Astrocyte of the spinal cord (primary cell): ENCODE measurements at regions not wholly inside any gene's neighbourhood (a gene's known extent, or its start where the extent isn't known, plus 50 kb on each side); places are given as distances from the start of the nearest gene placed in this dataset.

Experiments
- DNase-seq: peaks from one replicate; pipeline ENCODE4 v3.0.0; 2011; ENCODE audit warnings: low read depth, low spot score
- H3K4me3 ChIP-seq: 2 replicates; pipeline ENCODE4 v1.5.1; 2011; ENCODE audit warnings: low read depth, mild to moderate bottlenecking, low read length, moderate library complexity
- in situ Hi-C: cut with HindIII; loops from 2 replicates; pipeline ENCODE4 v1.10.0; 2017; ENCODE audit warnings: low sequenced_read_pairs
- TF ChIP-seq, protein P1 (sequence below): IDR thresholded peaks from 2 replicates; pipeline ENCODE4 v1.5.1; 2012; ENCODE audit warnings: low read depth, mild to moderate bottlenecking, low read length, inconsistent platforms

DNA sequence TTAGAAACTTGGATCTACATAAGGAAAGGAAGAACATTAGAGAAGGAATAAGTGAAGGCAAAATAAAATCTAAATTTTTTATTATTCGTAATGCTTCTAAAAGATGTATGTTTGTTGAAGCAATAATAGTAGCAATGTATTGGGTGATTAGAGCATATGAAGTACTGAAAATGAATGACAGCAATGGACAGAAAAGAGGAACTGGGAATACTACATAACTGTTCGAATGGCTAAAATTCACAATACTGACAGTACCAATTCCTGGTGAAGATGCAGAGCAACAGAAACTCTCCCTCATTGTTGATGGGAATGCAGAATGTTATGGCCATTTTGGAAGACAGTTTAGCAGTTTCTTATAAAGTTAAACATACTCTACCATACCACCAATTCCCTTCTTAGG, 177.3 kb upstream of the SPEF2 start:
- TF ChIP-seq, protein P1, sequence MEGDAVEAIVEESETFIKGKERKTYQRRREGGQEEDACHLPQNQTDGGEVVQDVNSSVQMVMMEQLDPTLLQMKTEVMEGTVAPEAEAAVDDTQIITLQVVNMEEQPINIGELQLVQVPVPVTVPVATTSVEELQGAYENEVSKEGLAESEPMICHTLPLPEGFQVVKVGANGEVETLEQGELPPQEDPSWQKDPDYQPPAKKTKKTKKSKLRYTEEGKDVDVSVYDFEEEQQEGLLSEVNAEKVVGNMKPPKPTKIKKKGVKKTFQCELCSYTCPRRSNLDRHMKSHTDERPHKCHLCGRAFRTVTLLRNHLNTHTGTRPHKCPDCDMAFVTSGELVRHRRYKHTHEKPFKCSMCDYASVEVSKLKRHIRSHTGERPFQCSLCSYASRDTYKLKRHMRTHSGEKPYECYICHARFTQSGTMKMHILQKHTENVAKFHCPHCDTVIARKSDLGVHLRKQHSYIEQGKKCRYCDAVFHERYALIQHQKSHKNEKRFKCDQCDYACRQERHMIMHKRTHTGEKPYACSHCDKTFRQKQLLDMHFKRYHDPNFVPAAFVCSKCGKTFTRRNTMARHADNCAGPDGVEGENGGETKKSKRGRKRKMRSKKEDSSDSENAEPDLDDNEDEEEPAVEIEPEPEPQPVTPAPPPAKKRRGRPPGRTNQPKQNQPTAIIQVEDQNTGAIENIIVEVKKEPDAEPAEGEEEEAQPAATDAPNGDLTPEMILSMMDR = no peak
- DNase-seq = no peak
- H3K4me3 ChIP-seq = no peak overlapping the region
- in situ Hi-C loops = no loop called here

DNA sequence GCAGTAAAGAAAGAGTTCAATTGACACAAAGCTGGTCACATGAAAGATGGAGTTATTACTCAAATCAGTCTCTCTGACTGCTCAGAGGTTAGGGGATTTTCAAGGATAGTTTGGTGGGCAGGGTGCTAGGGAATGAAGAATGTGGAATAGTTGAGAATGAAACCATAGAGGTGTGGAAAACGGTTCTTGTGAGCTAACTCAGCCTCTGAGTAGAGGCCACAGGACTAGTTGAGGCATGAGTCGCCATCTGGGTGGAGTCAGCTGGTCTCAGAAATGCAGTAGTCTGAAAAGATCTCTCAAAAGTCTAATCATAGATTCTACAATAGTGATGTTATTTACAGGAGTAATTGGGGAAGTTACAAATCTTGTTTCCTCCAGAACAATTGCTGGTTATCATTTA, 178.9 kb upstream of the SPEF2 start:
- no peak overlapping the region for H3K4me3 ChIP-seq
- TF ChIP-seq, protein P1 = no peak
- in situ Hi-C loops = no loop called here
- DNase-seq = peak; percentile 15

DNA sequence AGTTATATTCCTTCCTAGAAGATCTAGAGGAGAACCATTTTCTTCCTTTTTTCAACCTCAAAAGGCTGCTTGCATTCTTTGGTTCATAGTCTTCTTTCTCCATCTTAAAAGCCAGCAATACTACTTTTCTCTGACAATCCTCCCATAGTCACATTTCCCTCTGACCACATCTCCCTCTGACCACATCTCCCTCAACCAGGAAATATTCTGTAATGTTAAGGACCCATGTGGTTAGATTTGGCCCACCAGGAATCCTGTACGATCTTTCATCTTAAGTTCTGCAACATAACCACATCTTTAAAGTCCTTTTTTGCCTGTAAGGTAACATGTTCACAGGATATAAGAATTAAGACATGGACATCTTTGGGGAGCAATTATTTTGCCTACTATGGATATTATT, 179.4 kb upstream of the SPEF2 start:
- H3K4me3 ChIP-seq = no peak overlapping the region
- TF ChIP-seq, protein P1 = no peak
- in situ Hi-C loops = no loop called here
- peak; percentile 3 for DNase-seq

DNA sequence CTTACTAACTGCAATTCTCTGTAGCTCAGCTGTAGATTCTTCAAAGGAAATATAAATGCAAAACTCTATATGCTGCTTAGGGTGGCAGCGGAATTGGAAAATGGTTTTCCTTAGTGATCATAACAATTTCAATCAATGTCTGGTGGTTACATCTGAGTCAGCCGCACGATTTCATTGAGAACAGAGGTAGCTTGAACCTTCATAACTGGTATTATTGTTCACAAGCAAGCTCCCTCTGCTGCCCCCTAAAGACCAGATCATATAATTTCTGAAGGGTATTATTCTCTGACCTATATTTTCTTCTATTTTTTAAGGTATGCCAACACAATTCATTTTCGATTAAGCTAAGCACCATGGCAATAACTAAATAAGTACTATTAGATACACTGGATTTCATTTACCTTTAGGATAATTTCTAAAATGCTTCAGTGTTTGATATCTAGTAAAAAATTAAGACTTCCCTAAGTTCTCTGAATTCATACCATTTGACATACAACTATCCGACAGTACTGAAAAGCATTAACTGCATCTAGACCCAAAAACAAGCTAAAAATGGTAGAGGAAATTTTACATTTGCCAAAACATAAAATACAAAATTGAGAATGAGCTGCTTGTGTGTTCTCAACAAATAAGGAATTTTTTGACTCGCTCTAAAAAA, 181.1 kb upstream of the SPEF2 start:
- in situ Hi-C loops = no loop called here
- TF ChIP-seq, protein P1 = peak; percentile 44
- no peak overlapping the region for H3K4me3 ChIP-seq
- peak; percentile 11 for DNase-seq

DNA sequence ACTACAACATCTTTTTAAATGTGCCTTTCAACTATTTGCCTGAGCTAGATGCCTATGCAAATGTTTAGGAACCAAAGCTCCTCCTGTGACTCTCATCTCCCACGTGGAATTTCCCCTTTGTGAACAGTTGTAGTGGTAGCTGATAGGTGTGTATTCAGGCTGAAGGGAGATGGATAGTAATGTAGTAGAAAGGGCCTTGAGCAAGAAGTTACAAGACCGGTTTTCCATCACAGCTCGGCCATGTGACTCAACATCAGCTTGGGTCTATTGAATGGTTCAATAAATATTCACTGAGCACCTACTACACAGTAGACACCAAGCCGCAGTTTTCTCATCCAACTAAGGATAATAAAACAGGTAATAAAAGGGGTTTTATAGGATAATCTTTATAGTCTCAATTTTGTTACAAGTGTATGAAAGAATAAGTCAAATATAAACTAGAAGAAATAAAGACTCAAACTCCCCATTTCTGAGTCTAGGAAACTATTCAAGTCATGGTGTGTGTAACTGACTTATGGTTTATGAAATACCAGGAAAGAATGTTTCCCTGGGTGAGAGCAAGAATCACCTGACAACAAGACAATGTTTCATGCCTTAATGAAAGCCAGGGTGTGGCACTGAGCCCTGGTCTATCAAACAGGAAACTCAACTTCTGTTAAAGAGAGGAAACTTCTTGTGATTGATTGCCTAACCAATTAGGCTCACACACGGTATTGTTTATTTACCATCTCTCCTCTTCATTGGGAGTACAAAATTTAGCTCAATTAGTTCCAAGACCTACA, 187.1 kb upstream of the SPEF2 start:
- TF ChIP-seq, protein P1 = no peak
- DNase-seq = no peak
- in situ Hi-C loops = no loop called here
- H3K4me3 ChIP-seq = no peak overlapping the region

DNA sequence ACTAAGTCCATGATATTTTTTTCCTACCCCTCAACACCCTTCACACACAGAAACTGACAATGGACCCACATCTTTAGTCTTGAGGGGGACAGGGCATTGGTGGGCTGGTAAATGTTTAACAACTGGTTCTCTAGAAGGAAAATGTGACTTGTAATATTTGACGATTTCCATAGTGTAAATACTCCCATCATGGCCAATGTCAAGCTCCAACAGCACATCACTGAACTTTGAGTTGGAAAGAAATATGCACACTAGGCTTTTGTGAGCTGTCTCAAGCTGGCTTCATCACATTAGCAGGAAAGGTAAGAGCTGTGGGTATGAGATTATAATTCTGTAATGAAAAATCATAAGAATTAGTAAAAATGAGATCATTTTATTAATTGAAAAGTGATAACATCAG, 189.9 kb upstream of the PRLR start:
- in situ Hi-C loops = no loop called here
- TF ChIP-seq, protein P1 = no peak
- H3K4me3 ChIP-seq = no peak overlapping the region
- no peak for DNase-seq
